HG03575 (cell line): ENCODE measurements at regions not wholly inside any gene's neighbourhood (a gene's known extent, or its start where the extent isn't known, plus 50 kb on each side); places are given as distances from the start of the nearest gene placed in this dataset.

ENCODE experiments used
- ATAC-seq: cut with Tn5 transposase; IDR thresholded peaks from one replicate; pipeline ENCODE4 v1.9.1; 2021; ENCODE audit not compliant: unreplicated experiment, insufficient number of reproducible peaks, low FRiP score; ENCODE audit errors: extremely low read depth

GRCh38 chr5:68405026-68405684, 189.6 kb downstream of the PIK3R1 start:
- ATAC-seq, result no peak

- ATAC-seq, result no peak
Measured at GRCh38 chr5:68405784-68406743, 190.5 kb downstream of the PIK3R1 start.

GRCh38 chr5:68406767-68407241, 191.2 kb downstream of the PIK3R1 start:
- peak; percentile 71 for ATAC-seq

- no peak for ATAC-seq
Measured at GRCh38 chr5:68407311-68408239, 192.0 kb downstream of the PIK3R1 start.

GRCh38 chr5:68408345-68408871, 192.9 kb downstream of the PIK3R1 start:
- no peak for ATAC-seq

GRCh38 chr5:68409259-68409658, 193.7 kb downstream of the PIK3R1 start:
- ATAC-seq, result no peak

- ATAC-seq, result no peak
Measured at GRCh38 chr5:68411161-68411560, 195.6 kb downstream of the PIK3R1 start.

- ATAC-seq, result no peak
Measured at GRCh38 chr5:68415177-68416085, 199.9 kb downstream of the PIK3R1 start.

GRCh38 chr5:68416714-68417113, 201.2 kb downstream of the PIK3R1 start:
- no peak for ATAC-seq

- ATAC-seq, result no peak
Measured at GRCh38 chr5:68418201-68418600, 202.6 kb downstream of the PIK3R1 start.

- ATAC-seq, result no peak
Measured at GRCh38 chr5:68418680-68419079, 203.1 kb downstream of the PIK3R1 start.

- ATAC-seq, result no peak
Measured at GRCh38 chr5:68419081-68419636, 203.6 kb downstream of the PIK3R1 start.

GRCh38 chr5:68419637-68420452, 204.3 kb downstream of the PIK3R1 start:
- no peak for ATAC-seq

GRCh38 chr5:68420476-68421344, 205.2 kb downstream of the PIK3R1 start:
- ATAC-seq, result no peak

- ATAC-seq, result no peak
Measured at GRCh38 chr5:68421485-68422220, 206.1 kb downstream of the PIK3R1 start.
